Type B pancreatic cell (in vitro differentiated cells): ENCODE measurements at regions not wholly inside any gene's neighbourhood (a gene's known extent, or its start where the extent isn't known, plus 50 kb on each side); places are given as distances from the start of the nearest gene placed in this dataset.

Experiments used
- DNase-seq: peaks from one replicate; pipeline ENCODE4 v3.0.0; 2021; ENCODE audit warnings: mixed read lengths; ENCODE audit not compliant: unreplicated experiment; ENCODE audit errors: extremely low spot score
- H3K27ac Mint-ChIP-seq: 2 replicates; pipeline ENCODE4 v1.8.0; 2021; ENCODE audit warnings: mild to moderate bottlenecking, mixed read lengths
- H3K27me3 Mint-ChIP-seq: 2 replicates; pipeline ENCODE4 v1.8.0; 2021; ENCODE audit warnings: mixed read lengths
- H3K36me3 Mint-ChIP-seq: 2 replicates; pipeline ENCODE4 v1.8.0; 2021; ENCODE audit warnings: mixed read lengths
- H3K4me1 Mint-ChIP-seq: one replicate; pipeline ENCODE4 v1.8.0; 2021; ENCODE audit warnings: mixed read lengths; ENCODE audit not compliant: unreplicated experiment
- H3K4me3 Mint-ChIP-seq: 2 replicates; pipeline ENCODE4 v1.8.0; 2021; ENCODE audit warnings: mild to moderate bottlenecking, mixed read lengths
- H3K9me3 Mint-ChIP-seq: 2 replicates; pipeline ENCODE4 v1.8.0; 2021; ENCODE audit warnings: mixed read lengths
- CTCF ChIP-seq: fragments of 200-600 bp; sonication (generic); conservative IDR thresholded peaks from 2 replicates; pipeline ENCODE4 v1.5.0; 2021; ENCODE audit warnings: antibody characterized with exemption, mild to moderate bottlenecking

DNA sequence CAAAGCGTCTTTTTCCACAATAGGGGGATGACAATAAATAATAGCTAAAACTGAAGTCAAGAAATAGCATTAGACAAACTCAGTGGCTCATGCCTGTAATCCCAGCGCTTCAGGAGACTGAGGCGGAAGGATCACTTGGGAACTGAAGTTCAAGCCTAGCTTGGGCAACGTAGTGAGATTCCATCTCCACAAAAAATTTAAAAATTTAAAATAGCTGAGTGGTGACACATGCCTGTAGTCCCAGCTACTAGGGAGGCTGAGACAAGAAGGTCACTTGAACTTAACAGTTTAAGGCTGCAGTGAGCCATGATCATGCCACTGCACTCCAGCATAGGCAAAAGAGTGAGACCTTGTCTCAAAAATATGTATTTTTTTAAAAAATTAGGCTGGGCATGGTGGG, 107.9 kb downstream of the AKR1D1 start:
- Mint-ChIP-seq H3K9me3 (no peaks in the 10 kb centered on the region), H3K4me1 (no peaks in the 10 kb centered on the region), H3K4me3 (no peak overlapping the region), H3K36me3 (peaks cover 4% of the 10 kb centered on the region), H3K27ac (no peak overlapping the region), H3K27me3 (no peaks in the 10 kb centered on the region)
- no peak for TF ChIP-seq CTCF
- DNase-seq = no peak

- no peak overlapping the region for H3K27ac Mint-ChIP-seq
- peaks cover 4% of the 10 kb centered on the region for H3K36me3 Mint-ChIP-seq
- H3K27me3 Mint-ChIP-seq = no peaks in the 10 kb centered on the region
- no peaks in the 10 kb centered on the region for H3K9me3 Mint-ChIP-seq
- no peak for TF ChIP-seq CTCF
- no peak for DNase-seq
- H3K4me1 Mint-ChIP-seq = no peaks in the 10 kb centered on the region
- no peak overlapping the region for H3K4me3 Mint-ChIP-seq
These were observed 109.1 kb downstream of the AKR1D1 start for GRCh38 chr7:138185132-138185908.

- no peak overlapping the region for H3K4me3 Mint-ChIP-seq
- no peaks in the 10 kb centered on the region for H3K4me1 Mint-ChIP-seq
- H3K9me3 Mint-ChIP-seq = no peaks in the 10 kb centered on the region
- no peaks in the 10 kb centered on the region for H3K27me3 Mint-ChIP-seq
- DNase-seq = no peak
- peak overlapping the region; percentile 23 for H3K27ac Mint-ChIP-seq
- TF ChIP-seq CTCF = no peak
- peaks cover 4% of the 10 kb centered on the region for H3K36me3 Mint-ChIP-seq
These were observed 110.7 kb downstream of the AKR1D1 start for GRCh38 chr7:138186951-138187351.

DNA sequence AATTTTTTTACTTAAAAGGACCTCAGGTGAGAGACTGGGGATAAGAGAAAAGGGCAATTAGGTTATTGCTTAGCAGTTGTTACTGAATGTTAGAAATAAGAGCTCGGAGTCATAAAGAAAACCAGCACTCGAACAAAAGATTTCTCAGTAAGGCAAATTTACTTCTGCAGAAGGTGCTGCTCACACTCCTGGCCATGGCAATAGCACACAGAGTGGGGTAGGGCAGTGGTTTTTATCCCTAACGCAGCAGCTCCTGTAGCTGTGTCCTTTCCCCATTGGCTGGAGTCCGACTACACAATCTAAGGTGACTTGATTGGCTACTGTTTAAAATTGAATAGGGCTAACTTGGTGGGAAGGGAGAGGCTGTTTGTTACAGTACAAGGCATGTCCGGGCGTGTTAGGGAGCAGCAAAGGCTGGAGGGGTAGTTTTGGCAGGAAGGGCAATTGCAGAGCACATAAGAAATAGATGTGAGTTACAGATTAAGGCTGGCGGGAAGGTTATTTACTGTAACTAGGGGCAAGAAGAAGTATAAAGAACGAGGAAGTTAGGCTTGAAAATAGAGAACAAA, 112.1 kb downstream of the AKR1D1 start:
- no peak for TF ChIP-seq CTCF
- no peak for DNase-seq
- Mint-ChIP-seq H3K4me3 (no peak overlapping the region), H3K4me1 (no peaks in the 10 kb centered on the region), H3K36me3 (peaks cover 4% of the 10 kb centered on the region), H3K27ac (peak overlapping the region; percentile 77), H3K9me3 (no peaks in the 10 kb centered on the region), H3K27me3 (no peaks in the 10 kb centered on the region)

DNA sequence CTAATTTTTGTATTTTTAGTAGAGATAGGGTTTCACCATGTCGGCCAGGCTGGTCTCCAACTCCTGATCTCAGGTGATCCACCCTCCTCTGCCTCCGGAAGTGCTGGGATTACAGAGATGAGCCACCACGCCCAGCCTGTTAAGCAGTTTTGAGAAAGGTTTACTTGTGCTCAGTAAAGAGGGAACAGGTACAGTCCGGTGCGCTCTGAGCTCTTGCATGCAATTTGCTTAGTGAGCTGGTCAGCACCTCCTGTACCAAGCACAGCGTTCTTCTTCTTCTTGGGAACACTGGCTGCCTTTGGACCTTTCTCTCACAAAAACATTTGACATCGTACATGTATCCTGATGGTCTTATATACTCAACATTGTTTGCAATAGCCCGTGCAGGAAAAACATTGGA, 118.3 kb downstream of the AKR1D1 start:
- H3K9me3 Mint-ChIP-seq = peaks cover 19% of the 10 kb centered on the region
- no peaks in the 10 kb centered on the region for H3K27me3 Mint-ChIP-seq
- H3K4me1 Mint-ChIP-seq = peaks cover 11% of the 10 kb centered on the region
- DNase-seq = no peak
- no peaks in the 10 kb centered on the region for H3K36me3 Mint-ChIP-seq
- no peak overlapping the region for H3K27ac Mint-ChIP-seq
- TF ChIP-seq CTCF = no peak
- no peak overlapping the region for H3K4me3 Mint-ChIP-seq
